CD4-positive, alpha-beta T cell treated with Interleukin-15 for 4 hours (primary cell): ENCODE measurements at regions not wholly inside any gene's neighbourhood (a gene's known extent, or its start where the extent isn't known, plus 50 kb on each side); places are given as distances from the start of the nearest gene placed in this dataset.
"Not testable (repeated sequence)": the region's sequence is repeated elsewhere in the genome, so short reads cannot be mapped to it uniquely, and the experiment has no call there.

Experiments
- DNase-seq: peaks from one replicate; pipeline ENCODE4 v3.0.0-alpha.2; 2020; ENCODE audit warnings: low spot score

DNA sequence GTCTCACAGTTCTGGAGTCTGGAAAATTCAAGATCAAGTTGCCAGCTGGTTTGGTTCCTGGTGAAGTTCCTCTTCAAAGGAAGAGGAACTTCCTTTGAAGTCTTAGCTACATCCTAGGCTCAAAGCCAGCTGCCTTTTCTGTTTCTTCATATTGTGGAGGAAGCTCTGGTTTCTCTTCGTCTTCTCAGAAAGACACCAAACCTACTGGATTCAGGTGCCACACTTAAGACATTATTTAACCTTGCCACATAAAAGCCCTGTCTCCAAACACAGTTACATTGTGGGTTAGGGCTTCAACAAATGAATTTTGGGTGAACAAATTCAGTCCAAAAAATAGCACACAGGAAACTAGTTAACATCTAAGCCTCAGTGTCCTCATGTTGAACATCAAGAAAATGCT, 1019.8 kb downstream of the GALC start:
- DNase-seq: no peak

DNA sequence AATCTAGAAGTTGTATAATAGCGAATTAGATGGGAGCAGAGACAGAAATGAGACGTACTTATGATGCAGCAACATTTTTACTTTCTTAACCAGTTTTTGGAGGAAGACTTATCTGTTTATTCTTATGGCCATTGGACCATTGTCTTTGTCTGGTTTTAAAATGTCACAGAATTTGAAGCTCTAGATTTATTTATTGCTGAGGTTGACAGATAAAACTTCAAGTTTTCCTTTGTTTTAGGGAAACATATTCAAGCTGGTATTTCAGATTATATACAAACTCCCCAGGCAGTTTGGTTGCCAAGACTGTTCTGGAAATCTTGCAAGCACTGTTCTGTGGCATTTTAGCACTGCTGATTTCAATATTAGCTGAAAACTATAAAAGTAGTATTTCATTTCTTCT, 1021.7 kb downstream of the GALC start:
- DNase-seq: no peak

DNA sequence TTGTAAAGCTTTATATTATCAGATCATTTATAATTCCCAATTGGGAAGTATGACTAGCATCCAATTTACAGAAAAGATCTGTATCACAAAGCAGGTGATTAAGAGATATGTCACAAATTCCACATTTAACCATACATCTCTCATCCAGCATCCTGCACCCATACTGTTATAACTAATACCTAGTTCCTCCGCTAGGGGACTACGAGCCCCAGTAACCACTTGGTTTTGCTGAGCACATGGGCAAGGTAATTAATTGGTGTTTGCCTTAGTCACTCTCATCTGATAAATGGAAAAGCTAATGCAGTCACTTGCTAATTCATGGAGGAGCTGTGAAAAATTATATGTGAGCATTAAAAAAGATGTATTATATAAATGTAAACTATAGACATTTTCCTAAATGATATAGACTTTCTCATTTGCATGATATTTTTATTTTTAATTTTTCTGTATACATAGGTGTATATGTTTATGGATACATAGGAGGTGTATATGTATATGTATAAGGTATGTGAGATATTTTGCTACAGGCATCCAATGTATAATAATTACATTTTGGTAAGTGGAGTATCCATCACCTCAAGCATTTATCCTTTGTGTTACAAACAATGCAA, 1031.8 kb downstream of the GALC start:
- DNase-seq: no peak

DNA sequence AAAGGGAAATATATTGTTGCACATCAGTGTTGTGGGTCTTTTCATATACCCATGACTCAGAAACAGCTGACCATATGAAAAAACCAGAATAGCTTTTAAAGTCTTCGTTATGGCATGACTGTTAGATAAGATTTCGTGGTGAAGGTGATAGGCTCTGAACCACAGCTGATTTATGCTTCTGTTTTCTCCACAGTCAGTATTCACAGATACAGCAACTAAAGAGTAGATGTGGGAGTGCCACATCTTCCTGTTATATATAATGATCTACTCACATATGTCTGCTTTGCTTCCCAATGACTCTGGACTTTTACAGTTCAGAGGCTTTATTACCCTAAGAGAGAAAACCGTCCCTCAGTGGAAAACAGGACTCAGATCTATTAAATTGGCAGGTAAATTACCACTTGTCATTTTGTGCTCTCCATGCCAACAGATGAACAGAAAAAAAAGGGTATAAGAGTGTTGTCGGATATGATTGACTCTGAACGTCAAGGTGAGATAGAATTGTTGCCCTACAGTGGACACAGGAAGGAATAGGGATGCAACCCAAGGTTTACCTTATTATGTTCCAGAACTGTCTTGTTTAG, 1037.1 kb downstream of the GALC start:
- DNase-seq: no peak

GRCh38 chr14:86954623-86955022, 1038.4 kb downstream of the GALC start:
- DNase-seq: no peak

GRCh38 chr14:86946446-86946845, 1046.5 kb downstream of the GALC start:
- no peak for DNase-seq

- no peak for DNase-seq
Observed at GRCh38 chr14:86944434-86944833, 1048.5 kb downstream of the GALC start.

DNA sequence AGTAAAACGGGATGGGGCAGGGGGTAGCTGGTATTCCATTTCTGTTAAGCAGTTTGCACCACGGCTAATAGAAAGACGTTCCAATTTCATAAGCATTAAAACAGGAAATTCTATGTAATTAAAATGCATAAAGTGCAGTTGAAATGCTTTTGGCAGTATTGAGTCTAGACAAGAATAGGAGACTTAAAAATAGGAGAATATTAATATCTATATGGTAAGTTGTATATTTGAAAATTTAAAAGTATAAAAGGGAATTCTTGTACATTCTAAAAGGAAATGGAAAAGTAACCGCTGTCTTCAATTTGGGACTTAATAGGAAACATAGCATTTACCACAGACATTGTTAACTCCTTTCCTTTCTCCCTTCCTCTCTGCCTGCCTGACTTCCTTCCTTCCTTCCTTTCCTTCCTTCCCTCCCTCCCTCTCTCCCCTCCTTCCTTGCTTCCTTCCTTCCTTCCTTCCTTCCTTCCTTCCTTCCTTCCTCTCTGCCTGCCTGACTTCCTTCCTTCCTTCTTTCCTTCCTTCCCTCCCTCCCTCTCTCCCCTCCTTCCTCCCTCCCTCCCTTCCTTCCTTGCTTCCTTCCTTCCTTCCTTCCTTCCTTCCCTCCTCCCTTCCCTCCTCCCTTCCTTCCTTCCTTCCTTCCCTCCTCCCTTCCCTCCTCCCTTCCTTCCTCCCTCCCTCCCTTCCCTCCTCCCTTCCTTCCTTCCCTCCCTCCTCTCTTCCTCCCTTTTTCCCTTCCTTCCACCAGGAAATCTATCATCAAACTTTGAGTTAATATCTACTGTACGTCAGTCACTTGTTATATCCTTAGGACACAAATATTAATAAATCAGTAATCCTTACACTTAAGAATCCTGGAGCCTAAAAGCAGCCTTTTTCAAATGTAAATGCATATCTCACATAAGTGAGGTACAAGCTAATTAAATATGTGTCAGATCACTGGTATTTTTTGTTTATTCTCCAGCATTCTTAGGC, 1049.3 kb downstream of the GALC start:
- no peak for DNase-seq

- no peak for DNase-seq
Observed at GRCh38 chr14:86942936-86943335, 1050.0 kb downstream of the GALC start.

DNA sequence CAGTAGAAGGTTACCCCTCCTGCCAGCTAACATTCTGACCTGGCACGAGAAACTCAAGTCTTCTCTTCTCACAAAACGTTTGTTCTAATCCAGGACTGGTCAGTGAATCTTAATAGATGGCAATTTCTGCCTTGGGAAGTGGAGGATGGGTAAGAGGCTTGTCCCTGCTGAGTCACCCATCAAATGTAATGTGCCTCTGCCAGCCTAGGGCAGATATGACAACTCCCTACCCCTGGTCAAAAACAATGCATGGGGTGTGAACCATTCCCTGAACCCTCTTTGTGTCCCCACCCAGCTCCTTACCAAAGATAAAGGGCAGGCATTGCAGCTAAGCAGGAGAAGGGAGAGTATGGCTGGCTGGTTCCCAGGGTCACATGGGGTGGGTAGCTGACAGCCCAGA, 1052.9 kb downstream of the GALC start:
- no peak for DNase-seq

- DNase-seq: no peak
Observed at GRCh38 chr14:86938320-86938719, 1054.7 kb downstream of the GALC start.

DNA sequence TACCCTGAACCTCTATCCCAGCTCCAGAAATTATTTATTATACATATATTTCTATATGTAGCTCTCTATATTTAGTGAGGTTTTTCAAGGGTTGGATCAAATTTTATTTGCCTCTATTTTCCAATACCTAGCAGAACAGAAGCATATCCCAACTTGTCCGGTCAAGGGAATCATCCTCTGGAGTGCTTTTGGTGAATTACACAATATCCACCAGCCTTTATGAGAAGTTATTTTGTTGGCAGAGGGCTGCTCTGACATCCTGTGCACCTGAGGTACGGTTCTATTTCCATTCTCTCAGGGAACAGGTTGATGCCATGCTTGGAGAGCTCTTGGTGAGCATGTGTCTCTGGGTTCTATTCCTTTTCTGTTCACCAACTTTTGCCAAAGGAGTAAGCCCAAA, 1056.4 kb downstream of the GALC start:
- no peak for DNase-seq

- DNase-seq: no peak
Observed at GRCh38 chr14:86935241-86935885, 1057.6 kb downstream of the GALC start.

DNA sequence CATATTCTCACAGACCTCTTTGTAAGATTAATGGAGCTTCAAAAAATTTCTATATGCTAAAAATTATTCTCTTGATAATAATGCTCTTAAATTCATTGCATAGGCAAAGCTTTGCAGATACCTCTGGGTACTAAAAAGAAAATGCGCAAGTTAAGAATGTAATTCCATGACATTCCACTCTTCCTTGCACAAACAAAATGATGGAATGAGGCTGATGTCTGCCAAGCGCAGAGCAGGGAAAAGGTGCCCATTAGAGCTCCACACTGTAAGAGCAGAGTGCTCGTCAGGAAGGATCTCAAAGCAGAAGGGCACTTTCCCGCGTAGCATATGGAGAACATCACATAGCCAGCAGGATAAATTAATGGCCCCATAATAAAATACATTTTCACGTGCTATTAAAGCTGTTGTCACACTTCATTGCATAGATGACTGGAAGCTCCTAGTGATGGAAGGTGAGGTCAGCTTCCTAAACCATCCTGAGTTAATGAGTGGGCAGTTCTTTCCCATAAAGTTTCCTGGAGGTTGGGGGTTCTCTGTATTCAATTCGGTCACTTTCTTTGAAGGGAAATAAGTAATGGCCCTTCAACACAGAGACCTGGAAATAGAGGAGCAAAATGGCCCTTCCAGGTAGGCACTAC, 1058.9 kb downstream of the GALC start:
- no peak for DNase-seq

DNA sequence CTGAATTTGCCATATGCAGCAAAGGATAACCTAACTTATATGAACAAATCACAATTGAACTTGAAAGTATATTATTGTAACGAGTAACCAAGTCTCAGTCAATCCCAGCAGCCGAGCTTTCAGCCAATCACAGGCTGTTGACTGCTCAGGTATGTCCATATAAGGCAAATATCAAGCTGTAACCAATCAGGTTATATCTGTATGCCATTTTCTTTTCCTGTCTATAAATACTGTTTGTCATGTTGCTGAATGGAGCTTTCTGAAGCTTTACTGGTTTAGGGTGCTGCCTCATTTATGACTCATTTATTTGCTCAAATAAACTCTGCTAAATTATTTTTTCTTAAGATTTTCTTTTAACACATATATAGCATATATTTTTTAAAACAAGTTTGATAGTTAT, 1059.5 kb downstream of the GALC start:
- no peak for DNase-seq

DNA sequence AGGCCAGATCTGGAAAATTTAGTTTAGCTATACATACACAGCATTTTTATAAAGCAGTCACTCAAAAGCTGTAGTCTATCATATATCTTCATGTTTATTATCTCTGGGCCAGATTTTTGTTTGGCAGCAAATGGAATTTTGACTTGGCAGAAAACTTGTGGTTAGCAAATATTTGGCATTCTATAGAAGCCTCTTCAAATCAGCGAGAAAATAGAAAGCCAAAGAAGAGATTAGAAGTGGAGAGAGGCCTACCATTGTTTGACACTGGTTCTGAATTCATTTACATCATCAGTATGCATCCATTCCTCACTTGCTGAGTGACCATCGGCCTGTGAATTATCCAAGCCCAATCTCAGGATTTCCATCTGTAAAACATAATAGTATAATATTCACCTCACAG, 1077.6 kb downstream of the GALC start:
- no peak for DNase-seq

DNA sequence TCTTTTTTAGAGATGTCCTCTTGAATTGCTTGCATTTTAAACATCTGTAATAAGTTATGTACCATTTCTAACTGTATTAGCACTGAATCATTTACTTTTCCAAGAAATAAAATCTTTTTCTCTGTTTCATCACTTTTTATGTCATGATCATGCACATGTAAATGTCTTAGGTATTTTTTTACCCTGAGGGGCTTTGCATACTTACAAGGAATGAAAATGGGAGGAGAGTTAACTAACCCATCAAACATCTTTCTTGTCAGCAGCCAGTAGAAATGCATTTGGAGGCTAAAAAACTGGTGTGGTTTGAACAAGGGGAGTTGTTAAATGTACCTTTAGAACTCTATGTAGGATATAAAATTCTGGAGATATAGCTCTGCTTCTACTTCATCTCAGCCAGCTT, 1080.3 kb downstream of the GALC start:
- no peak for DNase-seq

DNA sequence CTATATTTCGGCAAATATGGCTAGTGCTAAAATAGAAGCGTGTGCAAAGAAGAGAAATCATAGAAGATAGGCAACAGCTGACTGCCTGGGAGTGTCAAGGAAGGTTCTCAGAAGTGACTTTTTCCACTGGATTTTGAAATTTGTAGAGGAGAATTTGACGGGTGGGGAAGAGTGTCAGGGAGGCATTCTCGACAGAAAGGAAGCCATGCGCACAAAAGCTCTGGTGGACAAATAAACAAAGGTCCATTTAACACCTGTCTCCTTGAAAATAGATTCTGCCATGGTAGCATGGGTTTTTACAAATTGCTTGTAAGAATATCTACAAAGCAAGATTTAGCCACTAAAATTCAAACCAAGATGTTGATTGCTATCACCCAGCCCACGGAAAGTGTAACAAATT, 1081.5 kb downstream of the GALC start:
- DNase-seq: no peak

DNA sequence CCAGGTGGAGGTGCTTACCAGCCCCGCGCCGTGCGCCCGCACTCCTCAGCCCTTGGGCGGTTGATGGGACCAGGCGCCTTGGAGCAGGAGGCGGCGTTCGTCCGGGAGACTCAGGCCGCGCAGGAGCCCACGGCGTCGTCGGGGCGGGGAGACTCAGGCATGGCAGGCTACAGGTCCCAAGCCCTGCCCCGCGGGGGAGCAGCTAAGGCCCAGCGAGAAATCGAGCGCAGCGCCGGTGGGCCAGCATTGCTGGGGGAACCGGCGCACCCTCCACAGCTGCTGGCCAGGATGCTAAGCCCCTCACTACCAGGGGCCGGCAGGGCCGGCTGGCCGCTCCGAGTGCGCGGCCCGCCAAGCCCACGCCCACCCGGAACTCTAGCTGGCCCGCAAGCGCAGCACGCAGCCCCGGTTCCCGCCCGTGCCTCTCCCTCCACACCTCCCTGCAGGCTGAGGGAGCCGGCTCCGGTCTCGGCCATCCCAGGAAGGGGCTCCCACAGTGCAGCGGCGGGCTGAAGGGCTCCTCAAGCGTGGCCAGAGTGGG, 1087.5 kb downstream of the GALC start:
- not testable (repeated sequence) for DNase-seq

DNA sequence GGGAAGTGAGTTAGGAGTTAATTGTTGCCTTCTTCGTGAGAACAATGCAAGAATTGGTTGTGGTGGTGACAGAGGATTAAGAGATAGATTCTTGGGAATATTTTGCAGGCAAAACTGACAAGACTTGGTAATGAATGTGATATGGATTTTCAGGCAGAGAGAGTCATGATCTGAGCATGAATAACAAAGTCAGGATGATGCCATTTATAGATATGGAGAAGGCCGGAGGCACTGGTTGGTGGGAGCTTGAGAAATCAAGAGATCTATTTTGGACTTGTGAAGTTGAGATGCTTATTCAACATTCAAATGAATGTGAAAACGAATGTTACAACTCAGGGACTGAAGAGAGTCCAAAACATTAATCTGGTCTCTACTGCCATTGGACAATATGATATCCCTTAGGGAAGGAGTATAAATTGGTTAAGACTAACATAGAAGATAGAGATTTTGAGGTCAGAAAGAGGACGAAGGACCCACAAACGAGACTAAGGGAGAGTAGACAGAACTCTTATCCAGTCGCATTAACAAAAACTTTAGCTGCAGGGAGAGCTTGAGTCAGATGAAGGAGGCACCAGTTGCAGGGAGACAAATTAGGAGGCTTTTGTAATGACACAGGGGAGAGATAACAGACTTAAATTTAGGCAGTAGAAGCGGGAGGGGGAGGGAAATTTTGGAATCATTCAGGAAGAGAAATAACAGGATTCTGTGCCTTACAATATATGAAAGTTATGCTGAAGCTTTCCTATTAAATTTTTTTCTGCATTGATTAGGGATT, 1090.6 kb downstream of the GALC start:
- no peak for DNase-seq
